ENCODE measurements at regions not wholly inside any gene's neighbourhood (a gene's known extent, or its start where the extent isn't known, plus 50 kb on each side); places are given as distances from the start of the nearest gene placed in this dataset.
A peak's percentile ranks its signal among the peaks of the same experiment; 100 is the strongest.

DNA sequence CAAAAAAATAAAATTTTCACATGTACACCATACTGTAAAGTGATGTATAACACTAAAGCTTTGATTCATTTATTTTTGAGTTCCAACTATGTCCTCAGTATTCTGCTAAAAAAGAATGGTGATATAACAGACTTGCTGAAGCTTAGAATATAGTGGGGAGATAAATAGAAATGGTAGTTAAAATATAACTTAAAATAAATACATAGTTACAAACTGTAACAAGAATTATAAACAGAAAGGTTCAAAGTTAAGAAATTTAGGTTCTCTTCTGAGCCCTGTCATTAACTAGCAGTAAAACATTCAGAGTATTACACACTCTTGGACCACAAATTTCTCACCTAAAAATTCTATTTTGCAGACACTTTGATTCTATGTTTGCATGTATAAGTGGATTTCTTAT, 392.1 kb downstream of the ANXA1 start:
- H3K27me3 ChIP-seq (ENCODE audit: control insufficient read depth, insufficient read depth, low read length) = no peaks in the 10 kb centered on the region
- no peak for DNase-seq
- H3K4me3 ChIP-seq (ENCODE audit: low read length) = no peak overlapping the region
- no peak overlapping the region for H3K27ac ChIP-seq (ENCODE audit: low read length)
- H3K4me1 ChIP-seq (ENCODE audit: control insufficient read depth, insufficient read depth, low read length) = no peaks in the 10 kb centered on the region
- no peaks in the 10 kb centered on the region for H3K9me3 ChIP-seq (ENCODE audit: control insufficient read depth, low read depth, low read length)
- H3K36me3 ChIP-seq (ENCODE audit: control insufficient read depth, insufficient read depth, low read length) = no peaks in the 10 kb centered on the region

DNA sequence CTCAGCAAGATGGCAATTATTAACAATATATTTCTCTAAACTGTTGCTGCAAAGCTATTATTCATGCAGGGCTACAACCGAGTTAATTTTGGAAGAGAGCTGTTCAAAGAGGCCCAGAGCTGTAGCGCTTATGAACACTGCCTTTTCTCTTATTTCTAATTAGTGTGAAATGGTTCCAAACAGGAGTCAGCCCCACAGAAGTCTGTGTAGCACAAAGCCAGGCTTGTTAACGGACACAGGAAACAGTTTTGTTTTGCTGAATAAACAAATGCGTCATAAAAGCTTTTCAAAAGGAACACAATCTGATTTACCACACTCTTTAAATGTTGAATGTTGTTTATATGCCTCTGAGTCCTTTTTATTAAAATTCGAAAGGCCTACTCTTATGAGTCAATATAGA, 396.5 kb downstream of the ANXA1 start:
- Histone ChIP-seq H3K4me1 (ENCODE audit: control insufficient read depth, insufficient read depth, low read length) (no peaks in the 10 kb centered on the region), H3K27ac (ENCODE audit: low read length) (no peak overlapping the region), H3K4me3 (ENCODE audit: low read length) (no peak overlapping the region), H3K27me3 (ENCODE audit: control insufficient read depth, insufficient read depth, low read length) (no peaks in the 10 kb centered on the region), H3K36me3 (ENCODE audit: control insufficient read depth, insufficient read depth, low read length) (no peaks in the 10 kb centered on the region), H3K9me3 (ENCODE audit: control insufficient read depth, low read depth, low read length) (no peaks in the 10 kb centered on the region)
- no peak for DNase-seq
- 80% methylated on average over 1 of the region's 5 CpGs for WGBS (ENCODE audit: insufficient coverage, low lambda C conversion rate)

DNA sequence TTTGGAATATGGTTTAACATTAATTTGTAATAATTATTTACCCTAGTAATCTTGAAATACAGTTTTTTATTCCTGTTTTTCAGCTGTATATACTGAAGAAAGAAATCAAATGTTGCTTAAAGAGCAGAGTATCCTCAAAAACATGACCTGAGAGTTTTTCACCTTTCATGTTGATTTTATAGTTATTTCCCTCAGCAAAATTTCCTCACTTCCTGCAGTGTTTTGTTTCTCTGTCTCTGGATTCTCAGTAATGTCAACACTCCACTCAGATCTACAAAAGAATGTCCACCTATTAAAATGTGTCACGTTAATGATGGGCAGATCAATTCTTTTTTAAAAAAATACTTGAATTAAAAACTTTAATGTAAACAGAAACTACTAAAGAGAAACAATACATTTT, 398.3 kb downstream of the ANXA1 start:
- H3K27ac ChIP-seq (ENCODE audit: low read length) = no peak overlapping the region
- no CpG with 5 or more reads among the region's 1 CpG for WGBS (ENCODE audit: insufficient coverage, low lambda C conversion rate)
- H3K4me1 ChIP-seq (ENCODE audit: control insufficient read depth, insufficient read depth, low read length) = no peaks in the 10 kb centered on the region
- no peaks in the 10 kb centered on the region for H3K36me3 ChIP-seq (ENCODE audit: control insufficient read depth, insufficient read depth, low read length)
- no peaks in the 10 kb centered on the region for H3K27me3 ChIP-seq (ENCODE audit: control insufficient read depth, insufficient read depth, low read length)
- H3K9me3 ChIP-seq (ENCODE audit: control insufficient read depth, low read depth, low read length) = no peaks in the 10 kb centered on the region
- no peak for DNase-seq
- no peak overlapping the region for H3K4me3 ChIP-seq (ENCODE audit: low read length)

DNA sequence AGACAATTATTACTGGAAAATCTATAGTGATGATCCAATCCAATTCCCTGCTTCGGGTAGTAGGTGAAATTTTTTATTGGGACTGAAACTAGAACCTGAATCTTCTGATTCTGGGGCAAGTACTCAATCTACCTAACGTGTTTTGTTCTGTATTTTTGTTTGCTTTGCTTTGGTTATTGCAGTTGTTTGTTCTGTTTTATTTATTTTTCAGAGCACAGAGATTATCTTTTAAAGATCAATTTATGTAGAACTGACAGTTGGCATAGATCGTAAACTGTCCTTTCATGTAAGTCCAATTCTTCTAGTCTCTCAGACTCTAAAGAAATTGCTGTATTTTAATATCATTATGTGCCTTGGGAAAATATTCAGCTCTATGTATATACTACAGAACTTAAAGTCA, 401.6 kb downstream of the ANXA1 start:
- Histone ChIP-seq H3K36me3 (ENCODE audit: control insufficient read depth, insufficient read depth, low read length) (no peaks in the 10 kb centered on the region), H3K9me3 (ENCODE audit: control insufficient read depth, low read depth, low read length) (no peaks in the 10 kb centered on the region), H3K27ac (ENCODE audit: low read length) (no peak overlapping the region), H3K4me1 (ENCODE audit: control insufficient read depth, insufficient read depth, low read length) (no peaks in the 10 kb centered on the region), H3K4me3 (ENCODE audit: low read length) (no peak overlapping the region), H3K27me3 (ENCODE audit: control insufficient read depth, insufficient read depth, low read length) (no peaks in the 10 kb centered on the region)
- DNase-seq = no peak
- WGBS (ENCODE audit: insufficient coverage, low lambda C conversion rate) = 70% methylated on average over 2 of the region's 3 CpGs

DNA sequence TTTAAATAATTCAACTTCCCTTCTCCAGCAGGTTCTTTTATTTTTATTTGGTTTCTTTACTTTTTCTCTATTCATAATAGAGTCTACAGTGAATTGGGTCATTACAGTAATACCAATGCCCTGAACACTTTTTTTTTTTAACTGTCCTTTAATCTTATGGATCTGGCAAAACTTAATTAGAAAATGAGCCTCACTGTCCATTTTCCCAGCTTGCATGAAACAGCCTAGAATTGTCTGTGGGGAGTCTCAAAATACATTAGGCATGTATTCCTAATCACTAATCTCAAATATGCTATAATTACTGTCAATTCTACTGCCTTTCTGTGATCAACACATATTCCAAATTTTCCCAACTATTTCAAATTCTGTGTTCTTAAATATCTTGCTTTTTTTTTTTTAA, 406.8 kb downstream of the ANXA1 start:
- no peaks in the 10 kb centered on the region for H3K27me3 ChIP-seq (ENCODE audit: control insufficient read depth, insufficient read depth, low read length)

DNA sequence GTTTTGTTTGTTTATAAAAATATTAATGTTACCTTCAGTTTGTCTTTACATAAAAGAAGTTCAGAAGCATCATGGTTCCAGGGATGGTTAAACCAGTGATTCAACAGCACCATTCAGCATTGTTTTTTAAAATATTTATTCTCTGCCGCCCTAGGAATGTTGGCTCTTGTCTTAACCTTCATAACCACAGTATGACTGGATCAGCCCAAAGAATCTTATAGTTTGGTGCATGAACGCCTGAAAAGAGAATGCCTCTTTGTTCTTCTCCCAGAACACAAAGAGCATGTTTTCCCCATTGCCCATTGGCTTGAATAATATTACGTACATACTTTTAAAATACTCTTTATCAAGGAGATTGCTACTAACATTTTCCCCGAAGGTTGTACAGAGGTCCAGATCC, 413.4 kb downstream of the ANXA1 start:
- no peaks in the 10 kb centered on the region for H3K4me1 ChIP-seq (ENCODE audit: control insufficient read depth, insufficient read depth, low read length)
- WGBS (ENCODE audit: insufficient coverage, low lambda C conversion rate) = 85% methylated on average over 2 of the region's 4 CpGs
- H3K36me3 ChIP-seq (ENCODE audit: control insufficient read depth, insufficient read depth, low read length) = no peaks in the 10 kb centered on the region
- no peaks in the 10 kb centered on the region for H3K27me3 ChIP-seq (ENCODE audit: control insufficient read depth, insufficient read depth, low read length)
- no peak overlapping the region for H3K4me3 ChIP-seq (ENCODE audit: low read length)
- no peak overlapping the region for H3K27ac ChIP-seq (ENCODE audit: low read length)
- H3K9me3 ChIP-seq (ENCODE audit: control insufficient read depth, low read depth, low read length) = no peaks in the 10 kb centered on the region
- no peak for DNase-seq

More for the DNA sequence above, 406.8 kb downstream of the ANXA1 start:
- Histone ChIP-seq H3K9me3 (ENCODE audit: control insufficient read depth, low read depth, low read length) (no peaks in the 10 kb centered on the region), H3K27ac (ENCODE audit: low read length) (no peak overlapping the region), H3K4me1 (ENCODE audit: control insufficient read depth, insufficient read depth, low read length) (no peaks in the 10 kb centered on the region), H3K4me3 (ENCODE audit: low read length) (no peak overlapping the region), H3K36me3 (ENCODE audit: control insufficient read depth, insufficient read depth, low read length) (no peaks in the 10 kb centered on the region)
- no peak for DNase-seq

DNA sequence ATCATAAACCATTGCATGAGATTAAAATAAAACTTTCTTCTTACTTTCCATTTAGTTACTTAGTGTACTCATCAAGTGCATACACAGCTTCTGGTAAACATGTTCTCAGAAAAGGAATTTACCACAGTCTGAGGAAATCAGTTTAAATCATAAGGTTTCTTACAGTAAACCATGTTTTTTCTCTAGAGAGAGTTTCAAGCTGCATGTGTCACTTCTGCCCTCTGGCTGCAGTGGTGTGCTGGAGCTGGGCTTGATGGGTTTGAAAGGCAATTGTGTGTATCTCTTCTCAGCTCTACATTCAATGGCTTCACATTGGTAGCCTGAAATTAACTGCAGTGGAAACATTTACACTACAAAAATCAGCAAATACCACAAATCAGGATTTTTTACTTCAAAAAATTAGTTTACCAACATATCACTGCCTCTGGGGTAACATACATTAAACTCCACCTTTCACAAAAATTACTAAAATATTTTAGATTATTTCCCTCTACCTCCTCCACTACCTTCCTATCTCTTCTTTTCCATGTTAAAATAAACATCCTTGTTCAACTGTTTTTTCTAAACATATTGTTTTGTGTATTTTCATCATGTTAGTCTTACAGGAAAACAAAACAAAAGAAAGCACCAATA, 414.3 kb downstream of the ANXA1 start:
- Histone ChIP-seq H3K27ac (ENCODE audit: low read length) (no peak overlapping the region), H3K27me3 (ENCODE audit: control insufficient read depth, insufficient read depth, low read length) (no peaks in the 10 kb centered on the region), H3K9me3 (ENCODE audit: control insufficient read depth, low read depth, low read length) (no peaks in the 10 kb centered on the region), H3K4me3 (ENCODE audit: low read length) (no peak overlapping the region), H3K4me1 (ENCODE audit: control insufficient read depth, insufficient read depth, low read length) (no peaks in the 10 kb centered on the region), H3K36me3 (ENCODE audit: control insufficient read depth, insufficient read depth, low read length) (no peaks in the 10 kb centered on the region)
- no peak for DNase-seq

DNA sequence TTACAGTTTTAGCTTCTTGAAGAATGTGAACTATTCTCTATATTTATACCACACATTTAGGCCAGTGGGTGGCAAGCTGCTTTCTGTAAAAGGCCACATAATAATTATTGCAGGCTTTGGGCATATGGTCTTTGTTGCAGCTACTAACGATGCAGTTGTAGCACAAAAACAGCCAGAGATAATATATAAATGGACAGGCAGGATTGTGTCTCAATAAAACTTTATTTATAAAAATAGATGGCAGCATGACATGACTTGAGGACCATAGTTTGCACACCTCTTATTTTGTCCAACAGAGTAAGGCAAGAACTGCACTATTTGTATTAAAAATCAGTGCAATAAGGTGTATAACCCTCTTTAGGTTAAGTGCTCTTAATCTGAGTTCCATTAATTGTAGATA, 415.0 kb downstream of the ANXA1 start:
- no peaks in the 10 kb centered on the region for H3K9me3 ChIP-seq (ENCODE audit: control insufficient read depth, low read depth, low read length)
- no peak for DNase-seq
- no peak overlapping the region for H3K4me3 ChIP-seq (ENCODE audit: low read length)
- H3K27ac ChIP-seq (ENCODE audit: low read length) = no peak overlapping the region
- H3K36me3 ChIP-seq (ENCODE audit: control insufficient read depth, insufficient read depth, low read length) = no peaks in the 10 kb centered on the region
- no peaks in the 10 kb centered on the region for H3K27me3 ChIP-seq (ENCODE audit: control insufficient read depth, insufficient read depth, low read length)
- WGBS (ENCODE audit: insufficient coverage, low lambda C conversion rate) = no CpG with 5 or more reads among the region's 1 CpG
- H3K4me1 ChIP-seq (ENCODE audit: control insufficient read depth, insufficient read depth, low read length) = no peaks in the 10 kb centered on the region

DNA sequence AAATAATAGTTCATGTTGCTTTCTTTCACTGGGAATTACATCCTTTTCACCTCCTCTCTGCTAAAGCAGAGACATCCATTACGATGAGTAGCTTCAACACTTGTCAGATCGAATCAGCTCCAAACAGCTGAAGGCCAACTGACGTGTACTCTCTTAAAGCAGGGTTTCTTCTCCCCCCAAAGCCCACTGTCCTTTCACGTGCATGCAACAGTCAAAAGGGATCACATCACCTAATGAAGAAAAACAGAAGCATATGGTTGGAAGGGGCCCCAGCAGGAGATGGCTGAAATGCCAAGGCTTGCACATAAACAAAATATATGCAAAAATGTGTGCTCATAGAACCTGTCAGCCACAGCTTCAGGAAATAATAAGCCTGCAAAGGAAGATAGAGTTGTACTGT, 421.6 kb downstream of the ANXA1 start:
- no peak overlapping the region for H3K27ac ChIP-seq (ENCODE audit: low read length)
- no peak overlapping the region for H3K4me3 ChIP-seq (ENCODE audit: low read length)
- no peak for DNase-seq
- no peaks in the 10 kb centered on the region for H3K36me3 ChIP-seq (ENCODE audit: control insufficient read depth, insufficient read depth, low read length)
- WGBS (ENCODE audit: insufficient coverage, low lambda C conversion rate) = no CpG with 5 or more reads among the region's 4 CpGs
- H3K9me3 ChIP-seq (ENCODE audit: control insufficient read depth, low read depth, low read length) = no peaks in the 10 kb centered on the region
- no peaks in the 10 kb centered on the region for H3K4me1 ChIP-seq (ENCODE audit: control insufficient read depth, insufficient read depth, low read length)
- H3K27me3 ChIP-seq (ENCODE audit: control insufficient read depth, insufficient read depth, low read length) = no peaks in the 10 kb centered on the region

DNA sequence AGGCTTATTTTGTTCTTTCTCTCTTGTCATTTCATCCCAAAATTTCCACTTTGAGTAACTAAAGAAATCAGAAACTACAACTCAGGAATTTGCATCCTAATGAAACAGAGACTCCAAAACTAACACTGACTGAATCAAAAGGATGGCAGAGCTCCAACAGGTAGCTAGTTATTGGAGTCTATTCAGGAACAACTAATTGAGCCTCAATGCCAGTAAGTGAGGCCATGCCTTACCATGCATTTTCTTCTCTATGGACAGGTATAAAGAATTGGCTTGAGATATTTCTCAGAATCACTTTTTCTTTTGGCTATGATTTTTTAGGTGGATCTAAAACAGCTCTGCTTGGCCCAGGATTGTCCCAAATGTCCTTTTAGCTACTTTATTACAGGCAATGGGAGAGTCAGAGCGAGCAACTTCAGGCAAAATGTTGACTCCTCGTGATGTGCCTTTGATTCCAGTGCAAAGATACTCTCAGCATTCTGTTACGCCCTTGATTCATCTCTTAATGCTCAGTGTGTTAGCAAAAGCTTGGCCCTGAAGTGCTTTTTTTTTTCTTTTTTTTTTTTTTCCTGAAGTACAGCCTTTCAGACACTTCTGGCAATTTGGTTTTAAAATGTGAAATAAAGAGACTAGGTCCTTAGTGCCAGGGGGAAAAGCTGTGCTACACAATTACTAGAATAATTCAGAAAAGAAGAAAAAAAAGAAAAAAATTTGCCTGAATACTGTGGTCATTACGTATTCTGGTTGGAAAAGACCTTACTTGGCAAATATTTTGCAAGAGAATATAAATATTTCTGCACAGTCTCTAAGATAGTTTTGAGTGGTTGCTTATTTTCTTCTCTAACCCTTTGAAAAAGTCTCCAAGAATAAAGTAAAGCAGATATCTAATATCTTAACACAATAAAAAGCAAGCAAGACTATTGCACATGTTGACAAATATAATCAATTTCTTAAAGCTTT, 423.7 kb downstream of the ANXA1 start:
- 100% methylated on average over 1 of the region's 4 CpGs for WGBS (ENCODE audit: insufficient coverage, low lambda C conversion rate)
- no peak overlapping the region for H3K4me3 ChIP-seq (ENCODE audit: low read length)

DNA sequence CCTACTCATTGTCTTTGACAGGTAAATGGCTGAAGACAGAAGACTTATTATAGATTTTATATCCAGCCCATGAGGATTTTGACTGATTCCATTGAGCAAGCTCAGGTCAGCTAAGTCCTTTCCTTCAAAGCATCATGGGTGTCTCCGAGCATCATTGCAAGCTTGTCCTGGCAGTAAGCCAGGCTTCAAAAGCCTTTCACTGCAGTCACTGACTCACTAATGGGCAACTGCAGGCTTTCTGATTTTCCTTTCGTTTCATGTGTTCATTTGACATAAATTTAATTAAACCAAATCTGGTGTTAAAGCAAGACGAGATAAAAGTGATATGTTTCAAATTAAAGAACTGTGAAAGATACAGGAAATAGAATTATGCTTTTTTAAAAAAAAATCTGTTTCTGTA, 426.2 kb downstream of the ANXA1 start:
- WGBS (ENCODE audit: insufficient coverage, low lambda C conversion rate) = 94% methylated on average over 2 of the region's 3 CpGs
- no peaks in the 10 kb centered on the region for H3K4me1 ChIP-seq (ENCODE audit: control insufficient read depth, insufficient read depth, low read length)
- no peak overlapping the region for H3K27ac ChIP-seq (ENCODE audit: low read length)
- no peak overlapping the region for H3K4me3 ChIP-seq (ENCODE audit: low read length)
- no peaks in the 10 kb centered on the region for H3K36me3 ChIP-seq (ENCODE audit: control insufficient read depth, insufficient read depth, low read length)
- no peaks in the 10 kb centered on the region for H3K27me3 ChIP-seq (ENCODE audit: control insufficient read depth, insufficient read depth, low read length)
- DNase-seq = peak in 1 of 2 donors; percentile 5
- no peaks in the 10 kb centered on the region for H3K9me3 ChIP-seq (ENCODE audit: control insufficient read depth, low read depth, low read length)

More for the DNA sequence above, 423.7 kb downstream of the ANXA1 start:
- no peak for DNase-seq
- Histone ChIP-seq H3K36me3 (ENCODE audit: control insufficient read depth, insufficient read depth, low read length) (no peaks in the 10 kb centered on the region), H3K27me3 (ENCODE audit: control insufficient read depth, insufficient read depth, low read length) (no peaks in the 10 kb centered on the region), H3K9me3 (ENCODE audit: control insufficient read depth, low read depth, low read length) (no peaks in the 10 kb centered on the region), H3K27ac (ENCODE audit: low read length) (no peak overlapping the region), H3K4me1 (ENCODE audit: control insufficient read depth, insufficient read depth, low read length) (no peaks in the 10 kb centered on the region)

All from large intestine (tissue), 3 donors.